GM18505 (cell line): ENCODE measurements at regions not wholly inside any gene's neighbourhood (a gene's known extent, or its start where the extent isn't known, plus 50 kb on each side); places are given as distances from the start of the nearest gene placed in this dataset.

Experiments used
- ATAC-seq: cut with Tn5 transposase; IDR thresholded peaks from one replicate; pipeline ENCODE4 v1.9.1; 2021; ENCODE audit not compliant: unreplicated experiment
- POLR2A ChIP-seq: IDR thresholded peaks from 4 replicates; pipeline ENCODE4 v1.6.1; 2011; ENCODE audit warnings: borderline replicate concordance; ENCODE audit not compliant: insufficient read depth, insufficient read length; ENCODE audit errors: extremely low read depth

DNA sequence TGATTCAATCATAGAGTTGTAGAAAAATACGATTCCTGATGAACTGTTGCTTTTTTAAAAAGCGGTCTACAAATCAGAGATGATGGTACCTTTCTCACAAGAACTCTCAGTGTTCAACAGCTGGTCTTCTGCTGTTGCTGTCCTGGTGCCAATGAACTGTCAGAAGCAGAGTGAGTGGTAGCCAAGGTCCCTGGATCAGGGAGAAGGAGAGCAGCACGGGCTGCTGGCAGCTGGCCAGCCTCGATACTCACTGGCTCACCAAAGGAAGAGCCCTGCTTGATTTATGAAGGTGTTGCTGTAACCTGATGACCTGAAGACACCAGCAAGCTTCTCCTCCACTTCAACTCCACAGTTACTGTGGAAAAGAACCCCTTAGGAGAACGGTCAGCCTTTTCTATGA lies 300.8 kb upstream of the SOX11 start:
- ATAC-seq = no peak
- TF ChIP-seq POLR2A = no peak

- no peak for ATAC-seq
- no peak for TF ChIP-seq POLR2A
Measured at GRCh38 chr2:5392658-5393057, 299.5 kb upstream of the SOX11 start.

DNA sequence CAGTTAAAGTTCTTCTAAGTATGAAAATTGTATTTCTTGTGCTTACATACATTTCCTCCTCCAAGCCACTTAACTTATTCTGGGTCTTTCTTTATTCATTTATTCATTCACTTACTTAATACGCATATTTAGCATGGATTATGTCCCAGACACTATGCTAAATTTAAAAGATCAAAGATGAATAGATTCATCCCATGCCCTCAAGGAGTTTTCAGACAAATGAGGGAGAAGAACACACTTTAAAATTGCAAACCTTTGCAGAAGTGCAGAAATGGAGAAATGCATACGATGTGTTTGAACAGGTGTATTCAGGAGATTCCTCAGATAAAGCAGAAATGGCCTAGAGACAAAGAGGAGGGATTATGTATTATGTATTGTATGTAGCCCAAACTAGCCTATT lies 298.7 kb upstream of the SOX11 start:
- no peak for TF ChIP-seq POLR2A
- ATAC-seq = no peak

GRCh38 chr2:5394223-5394622 lies 298.0 kb upstream of the SOX11 start:
- no peak for TF ChIP-seq POLR2A
- no peak for ATAC-seq

DNA sequence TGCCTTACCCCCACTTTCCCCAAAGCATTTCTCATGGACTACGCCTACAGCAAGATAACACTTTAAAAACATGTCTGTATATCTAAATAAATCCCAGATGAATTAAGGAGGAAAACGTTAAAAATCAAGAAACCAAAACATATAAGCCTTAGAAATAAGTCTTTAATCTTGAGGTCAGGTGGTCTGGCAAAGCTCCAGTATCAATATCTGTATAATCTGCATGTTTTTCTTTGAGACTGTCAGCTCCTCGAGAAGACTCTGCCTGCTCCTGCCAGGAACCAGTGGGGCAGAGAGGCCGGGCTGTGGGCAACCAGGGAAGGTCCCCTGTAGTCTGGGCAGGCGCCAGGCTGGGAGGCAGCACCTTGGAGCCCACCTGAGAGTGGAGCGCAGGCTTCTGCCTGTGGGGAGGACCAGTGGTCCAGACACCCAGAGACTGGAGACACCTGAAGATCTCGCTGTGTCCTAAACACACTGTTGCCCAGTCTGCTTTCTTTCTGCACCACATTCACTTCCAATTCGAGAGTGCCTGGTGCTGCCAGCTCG lies 291.0 kb upstream of the SOX11 start:
- ATAC-seq = no peak
- TF ChIP-seq POLR2A = no peak

DNA sequence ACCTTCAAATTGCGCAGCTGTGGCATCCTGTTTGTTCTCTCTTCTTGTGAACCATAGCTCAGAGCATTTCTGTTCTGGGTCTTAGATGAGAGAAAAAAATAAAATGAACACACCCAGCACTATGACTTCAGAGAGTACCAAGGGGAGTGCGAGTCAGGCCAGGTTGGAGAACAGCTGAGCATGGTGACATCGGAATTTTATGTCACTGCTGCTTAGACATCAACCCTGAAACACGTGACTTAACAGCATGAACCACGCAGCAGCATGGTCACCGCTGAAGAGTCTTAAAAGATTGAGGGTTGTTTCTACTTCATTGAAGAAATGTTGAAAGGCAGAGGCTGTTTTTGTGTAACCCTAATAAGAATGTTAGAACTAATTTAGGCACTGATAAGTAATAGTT lies 288.8 kb upstream of the SOX11 start:
- ATAC-seq = no peak
- no peak for TF ChIP-seq POLR2A

DNA sequence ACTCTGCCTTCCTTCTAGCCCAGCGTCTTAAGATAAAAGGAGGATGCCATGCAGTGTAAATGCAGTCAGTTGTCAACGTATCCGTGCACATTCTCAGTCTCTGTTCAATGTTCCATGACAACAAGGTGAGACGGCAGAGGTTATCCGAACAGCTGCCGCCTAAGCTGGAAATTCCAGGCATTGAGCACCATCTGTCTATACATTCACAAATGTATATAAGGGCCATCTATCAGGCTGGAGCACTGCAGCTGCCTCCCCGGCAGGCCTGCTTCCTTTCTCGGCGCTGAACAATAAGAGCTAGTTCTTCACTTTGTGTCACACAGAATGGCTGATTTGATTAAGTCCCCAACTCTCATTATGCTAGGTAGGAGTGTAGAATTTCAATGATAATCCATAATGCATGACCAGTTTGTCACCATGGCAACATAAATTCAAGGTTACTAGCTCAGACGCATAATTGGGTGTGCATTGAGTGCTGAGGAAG lies 282.2 kb upstream of the SOX11 start:
- no peak for ATAC-seq
- no peak for TF ChIP-seq POLR2A

GRCh38 chr2:5410991-5411700 lies 281.0 kb upstream of the SOX11 start:
- no peak for TF ChIP-seq POLR2A
- ATAC-seq = no peak

DNA sequence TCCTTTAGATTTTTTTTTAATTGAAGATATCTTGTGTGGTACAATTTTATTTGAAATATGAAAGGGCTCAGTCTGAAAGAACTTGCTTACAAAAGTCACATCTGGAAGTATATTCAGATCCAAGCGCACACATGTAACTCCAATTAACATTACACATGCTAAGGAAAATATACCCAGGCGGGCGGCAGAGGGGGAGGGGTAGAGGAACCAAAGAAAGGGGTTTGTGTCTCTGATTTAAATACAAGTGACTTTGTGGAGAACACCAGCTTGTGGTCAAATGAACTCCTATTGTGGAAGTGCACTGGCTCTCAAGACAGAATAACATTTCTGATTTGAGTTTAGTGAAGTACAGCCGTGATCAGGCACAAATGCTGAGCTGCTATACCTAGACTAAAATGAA lies 280.2 kb upstream of the SOX11 start:
- no peak for TF ChIP-seq POLR2A
- ATAC-seq = no peak

DNA sequence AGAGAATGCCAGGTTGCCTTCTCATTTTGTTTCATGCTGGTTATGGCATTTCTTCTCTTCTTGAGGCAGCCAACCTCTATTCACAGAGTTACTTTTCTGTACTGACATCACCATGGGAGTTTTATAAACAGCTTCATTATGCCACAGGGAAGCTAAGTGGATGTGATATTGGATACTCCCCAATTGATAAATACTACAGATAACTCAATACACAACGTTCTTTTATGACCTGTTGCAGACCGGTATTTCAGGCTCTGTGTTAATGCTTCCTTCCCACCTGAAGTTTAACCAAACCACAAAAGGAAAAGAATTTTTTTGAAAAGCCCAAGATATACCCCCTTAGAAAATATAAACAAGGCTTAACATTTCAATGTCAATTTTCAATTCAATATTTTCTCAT lies 258.3 kb upstream of the SOX11 start:
- no peak for TF ChIP-seq POLR2A
- ATAC-seq = no peak

- TF ChIP-seq POLR2A = no peak
- no peak for ATAC-seq
Measured at GRCh38 chr2:5437375-5437774, 254.8 kb upstream of the SOX11 start.

GRCh38 chr2:5440174-5440573 lies 252.0 kb upstream of the SOX11 start:
- no peak for TF ChIP-seq POLR2A
- ATAC-seq = no peak

DNA sequence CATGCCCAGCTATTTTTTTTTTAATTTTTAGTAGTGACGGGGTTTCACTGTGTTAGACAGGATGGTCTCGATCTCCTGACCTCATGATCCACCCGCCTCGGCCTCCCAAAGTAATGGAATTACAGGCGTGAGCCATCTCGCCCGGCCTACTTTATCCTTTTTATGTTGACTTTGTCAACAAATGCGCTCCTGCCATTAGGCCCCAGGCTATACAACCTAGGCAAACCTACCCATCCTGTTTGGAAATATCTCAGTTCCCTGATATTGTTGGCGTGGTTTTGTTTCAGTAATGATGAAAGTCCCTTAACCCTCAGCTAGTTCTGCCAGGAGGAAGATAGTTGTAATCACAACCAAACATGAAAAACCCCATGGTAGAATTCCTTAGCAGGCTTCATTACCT lies 249.4 kb upstream of the SOX11 start:
- TF ChIP-seq POLR2A = no peak
- no peak for ATAC-seq

DNA sequence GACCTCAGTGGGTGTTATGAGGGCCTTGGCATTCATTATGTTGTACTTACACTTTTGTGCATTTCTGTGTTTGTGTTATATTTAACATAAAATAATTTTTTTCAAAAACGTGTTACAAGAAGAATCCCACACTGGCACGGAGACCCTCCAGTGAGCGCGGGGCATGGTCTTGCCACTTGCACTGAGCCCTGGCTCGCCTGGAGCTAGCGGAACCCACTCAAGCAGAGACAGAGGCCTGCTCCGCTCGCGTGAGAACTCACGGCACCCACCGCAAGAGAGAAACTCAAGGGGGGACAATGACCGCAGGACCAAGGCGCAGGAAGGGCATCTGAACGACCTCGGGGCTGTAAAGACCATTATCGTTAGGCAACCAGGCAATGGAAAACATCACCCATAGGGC lies 248.0 kb upstream of the SOX11 start:
- ATAC-seq = no peak
- TF ChIP-seq POLR2A = no peak

- no peak for ATAC-seq
- TF ChIP-seq POLR2A = no peak
Measured at GRCh38 chr2:5444854-5445253, 247.3 kb upstream of the SOX11 start.

DNA sequence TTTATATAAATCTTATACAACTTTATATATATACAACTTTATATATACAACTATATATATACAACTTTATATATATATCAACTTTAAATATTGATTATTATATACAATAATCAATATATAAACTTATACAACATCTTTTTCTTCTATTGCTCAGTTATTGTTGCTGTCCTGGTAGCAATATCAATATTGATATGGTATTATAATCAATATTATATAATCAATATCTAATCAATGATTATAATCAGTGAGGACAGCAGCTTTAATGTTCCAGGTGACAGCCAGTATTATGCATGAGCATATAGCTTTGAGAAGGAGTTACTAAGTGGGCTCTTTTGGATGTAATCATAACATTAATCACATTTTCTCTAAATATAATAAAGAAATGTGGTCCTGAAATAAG lies 242.3 kb upstream of the SOX11 start:
- no peak for TF ChIP-seq POLR2A
- no peak for ATAC-seq
